GM18505 (cell line): ENCODE measurements at regions not wholly inside any gene's neighbourhood (a gene's known extent, or its start where the extent isn't known, plus 50 kb on each side); places are given as distances from the start of the nearest gene placed in this dataset.

ENCODE experiments used
- ATAC-seq: cut with Tn5 transposase; IDR thresholded peaks from one replicate; pipeline ENCODE4 v1.9.1; 2021; ENCODE audit not compliant: unreplicated experiment
- POLR2A ChIP-seq: IDR thresholded peaks from 4 replicates; pipeline ENCODE4 v1.6.1; 2011; ENCODE audit warnings: borderline replicate concordance; ENCODE audit not compliant: insufficient read depth, insufficient read length; ENCODE audit errors: extremely low read depth

GRCh38 chr3:44065311-44066094 lies 176.2 kb upstream of the TOPAZ1 start:
- no peak for ATAC-seq
- TF ChIP-seq POLR2A = no peak

DNA sequence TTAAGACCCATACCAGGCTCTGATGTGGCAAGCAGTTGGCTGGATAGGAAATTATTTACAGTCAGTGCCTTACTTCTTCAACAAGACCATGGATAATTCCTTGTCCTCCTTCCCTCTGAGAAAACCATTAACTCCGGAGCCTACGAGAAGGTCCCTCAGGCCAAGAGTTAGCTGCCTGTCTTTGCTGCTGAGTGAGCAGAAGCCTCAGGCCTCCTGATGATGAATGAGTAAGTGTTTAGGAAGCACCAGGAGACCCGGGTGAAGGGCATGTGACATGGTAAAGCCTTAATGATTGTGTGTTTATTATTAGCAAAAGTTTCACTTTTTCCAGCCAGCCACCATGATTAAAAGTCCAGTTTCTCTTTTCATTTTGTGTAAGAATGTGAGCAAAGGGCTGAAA lies 174.9 kb upstream of the TOPAZ1 start:
- ATAC-seq = no peak
- no peak for TF ChIP-seq POLR2A

DNA sequence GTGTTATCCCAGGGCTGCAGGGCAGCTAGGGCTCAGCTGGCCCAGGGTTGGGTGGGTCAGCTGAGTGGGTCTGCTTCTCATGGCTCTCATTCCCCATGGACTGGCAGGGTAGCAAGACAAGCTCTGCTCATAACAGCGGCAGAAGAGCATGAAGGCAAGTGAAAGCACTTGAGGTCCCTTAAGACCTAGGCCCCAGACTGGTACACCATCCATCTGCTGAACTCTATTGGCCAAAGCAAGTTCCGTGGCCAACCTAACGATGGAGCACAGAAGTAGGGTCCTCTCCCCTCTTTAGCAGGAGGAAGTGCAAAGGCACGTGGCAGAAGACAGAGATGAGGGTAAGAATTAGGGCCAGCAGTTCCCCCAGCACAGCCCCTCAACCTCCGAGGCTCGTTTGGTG lies 174.3 kb upstream of the TOPAZ1 start:
- TF ChIP-seq POLR2A = no peak
- ATAC-seq = no peak

DNA sequence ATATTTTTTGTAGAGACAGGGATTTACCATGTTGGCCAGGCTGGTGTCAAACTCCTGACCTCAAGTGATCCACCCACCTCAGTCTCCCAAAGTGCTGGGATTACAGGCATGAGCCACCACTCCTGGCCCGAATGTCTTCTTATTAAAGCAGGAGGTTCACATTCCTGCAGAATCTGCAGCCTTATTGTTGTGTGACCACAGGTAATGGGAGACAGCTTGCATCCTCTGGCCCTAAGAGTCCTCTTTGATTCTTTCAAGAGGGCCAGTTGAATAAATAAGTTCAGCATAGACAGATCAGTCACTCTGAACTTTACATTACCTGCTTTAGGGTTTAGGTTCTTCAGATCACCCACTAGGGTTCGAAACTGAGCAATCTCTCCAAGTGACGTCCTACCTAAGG lies 172.9 kb upstream of the TOPAZ1 start:
- ATAC-seq = no peak
- TF ChIP-seq POLR2A = no peak

DNA sequence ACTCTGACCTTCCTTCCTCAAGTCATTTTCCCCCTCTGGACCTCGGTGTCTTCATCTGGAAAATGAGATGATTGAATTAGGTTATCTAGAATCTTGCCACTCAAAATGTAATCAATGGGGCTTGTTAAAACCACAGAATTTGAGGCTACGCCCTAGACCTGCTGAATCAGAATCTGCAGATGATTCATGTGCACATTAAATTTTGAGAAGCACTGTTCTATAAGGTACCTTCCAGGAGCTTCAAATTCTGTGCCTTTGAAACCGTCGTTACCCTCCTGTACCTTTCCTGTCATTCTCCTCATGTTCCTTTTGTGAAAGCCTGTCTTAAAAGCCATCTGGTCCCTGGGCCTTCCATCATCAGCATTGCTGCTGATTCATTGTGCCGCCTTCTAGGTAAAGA lies 172.4 kb upstream of the TOPAZ1 start:
- no peak for ATAC-seq
- TF ChIP-seq POLR2A = no peak

DNA sequence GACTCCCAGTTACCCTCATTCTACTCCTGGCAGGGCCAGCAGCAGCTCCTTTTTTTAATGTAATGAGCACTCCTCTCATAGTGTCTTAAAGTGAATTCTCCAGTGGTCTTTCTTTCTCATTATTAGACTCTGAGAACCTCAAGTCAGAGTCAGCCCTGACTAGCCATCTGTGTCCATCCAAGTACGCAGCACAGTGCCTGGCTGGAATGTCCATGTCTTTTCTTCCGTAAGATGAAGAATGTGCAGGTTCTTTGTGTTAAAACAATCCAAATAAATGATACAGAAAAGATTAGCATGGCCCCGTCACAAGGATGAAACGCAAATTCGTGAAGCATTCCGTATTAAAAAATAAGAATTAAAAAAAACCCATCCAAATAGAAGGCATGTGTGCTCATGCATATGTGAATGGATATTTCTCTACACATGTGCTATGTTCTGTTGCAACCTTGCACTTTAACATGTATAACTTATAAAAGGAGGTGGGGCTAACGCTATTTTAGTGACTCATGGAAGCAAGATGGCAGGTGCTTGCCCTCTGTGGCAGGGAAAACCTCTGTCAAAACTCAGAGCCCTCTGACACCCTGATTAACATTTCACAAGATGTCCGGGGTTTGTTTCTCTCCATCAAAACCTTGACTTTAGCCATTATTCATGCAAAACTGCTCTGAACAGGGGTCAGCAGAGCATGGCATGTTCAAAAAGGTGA lies 170.7 kb upstream of the TOPAZ1 start:
- no peak for ATAC-seq
- TF ChIP-seq POLR2A = no peak

GRCh38 chr3:44072601-44073540 lies 168.8 kb upstream of the TOPAZ1 start:
- ATAC-seq = no peak
- TF ChIP-seq POLR2A = no peak

DNA sequence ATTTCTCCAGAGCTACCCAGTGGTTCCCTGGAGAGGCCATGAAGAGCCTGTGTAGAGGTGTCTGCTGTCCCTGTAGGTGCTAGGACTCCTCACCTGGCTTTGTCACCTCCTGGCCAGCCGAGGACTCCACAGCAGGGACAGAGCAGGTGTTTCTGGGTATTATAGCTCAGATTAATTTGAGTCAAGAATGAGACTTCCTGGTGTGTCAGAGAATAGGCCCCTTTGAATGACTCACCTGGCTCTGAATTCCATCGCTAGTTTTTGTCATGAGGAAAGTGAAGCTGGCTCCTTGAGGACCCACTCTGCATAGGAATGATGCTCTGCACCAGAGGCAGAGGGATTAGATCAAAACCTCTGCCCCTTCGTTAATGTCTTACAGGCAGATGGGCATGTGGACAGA lies 167.5 kb upstream of the TOPAZ1 start:
- ATAC-seq = no peak
- TF ChIP-seq POLR2A = no peak

GRCh38 chr3:44076221-44076829 lies 165.4 kb upstream of the TOPAZ1 start:
- no peak for TF ChIP-seq POLR2A
- no peak for ATAC-seq

DNA sequence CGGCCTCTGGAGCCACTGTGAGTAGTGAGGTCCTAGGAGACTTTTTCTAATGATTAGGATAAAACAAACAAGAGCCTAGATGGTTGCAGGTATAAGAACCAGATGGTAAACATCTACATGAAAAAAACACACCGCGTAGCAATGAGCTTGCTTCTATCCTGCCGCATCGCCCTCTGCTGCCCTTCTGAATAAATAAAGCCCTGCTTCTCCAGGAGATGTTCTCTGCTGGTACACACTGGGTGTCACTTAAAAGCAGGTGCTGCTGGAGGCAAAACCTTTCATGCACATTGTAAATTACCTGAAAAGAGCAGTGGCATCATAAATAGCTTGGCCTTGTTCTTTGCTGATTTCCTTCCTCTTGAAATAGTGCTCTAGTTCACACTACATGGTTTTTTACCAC lies 164.4 kb upstream of the TOPAZ1 start:
- no peak for ATAC-seq

GRCh38 chr3:44078863-44079262 lies 162.8 kb upstream of the TOPAZ1 start:
- TF ChIP-seq POLR2A = no peak
- no peak for ATAC-seq

More for the DNA sequence above, 164.4 kb upstream of the TOPAZ1 start:
- no peak for TF ChIP-seq POLR2A

DNA sequence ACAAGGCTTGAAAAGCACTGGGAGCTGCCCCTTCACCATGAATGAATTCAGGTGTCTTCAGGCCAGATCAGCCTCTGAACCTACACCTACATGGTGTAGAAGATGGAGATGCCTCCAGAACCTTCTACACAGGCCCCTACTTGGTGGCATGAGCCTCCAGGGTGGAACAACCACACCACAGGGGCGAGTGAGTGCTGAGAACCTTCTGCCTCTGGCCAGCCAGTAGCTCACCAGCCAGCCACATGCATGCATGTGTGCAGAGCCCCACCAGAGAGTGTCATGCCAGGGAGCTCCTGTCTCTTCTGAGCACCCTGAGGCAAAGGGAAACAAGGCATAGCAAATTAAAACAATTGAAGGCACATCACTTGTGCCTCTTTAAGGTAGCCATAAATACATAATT lies 161.8 kb upstream of the TOPAZ1 start:
- no peak for ATAC-seq
- TF ChIP-seq POLR2A = no peak
